ENCODE measurements at regions not wholly inside any gene's neighbourhood (a gene's known extent, or its start where the extent isn't known, plus 50 kb on each side); places are given as distances from the start of the nearest gene placed in this dataset.

DNA sequence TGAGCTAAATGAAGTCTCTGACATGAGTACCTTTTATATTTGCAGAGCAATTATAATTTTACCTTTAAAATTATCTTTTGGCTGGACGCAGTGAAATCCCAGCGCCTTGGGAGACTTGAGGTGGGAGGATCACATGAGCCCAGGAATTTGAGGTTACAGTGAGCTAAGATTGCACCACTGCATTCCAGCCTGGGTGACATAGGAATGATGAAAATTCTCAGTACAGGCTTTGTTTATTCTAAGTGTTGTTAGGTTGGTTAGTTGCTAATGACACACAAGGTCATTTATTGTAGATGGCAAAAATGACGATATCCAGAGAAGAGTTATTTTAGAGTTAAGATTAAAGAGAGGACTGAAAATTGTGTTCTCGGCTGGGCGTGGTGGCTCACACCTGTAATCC, 87.6 kb downstream of the XRCC2 start:
- TF ChIP-seq SPI1 (IDR thresholded peaks at IDR 0.05; ENCODE audit: borderline replicate concordance, low read depth) = no peak
- Histone ChIP-seq H3K4me3 (replicated peaks; ENCODE audit: insufficient read depth, low read length) (no peak overlapping the region), H3K27ac (replicated peaks) (no peak overlapping the region), H3K27me3 (ENCODE audit: insufficient read depth, poor library complexity, severe bottlenecking) (no peaks in the 10 kb centered on the region)
- no peak for DNase-seq (ENCODE audit: low read depth in 1 of 2, low spot score in 1 of 2)

- no peaks in the 10 kb centered on the region for H3K27me3 ChIP-seq (ENCODE audit: insufficient read depth, poor library complexity, severe bottlenecking)
- DNase-seq (ENCODE audit: low read depth in 1 of 2, low spot score in 1 of 2) = no peak
- TF ChIP-seq GABPA (IDR thresholded peaks at IDR 0.05; ENCODE audit: low read depth) (no peak), SPI1 (IDR thresholded peaks at IDR 0.05; ENCODE audit: borderline replicate concordance, low read depth) (no peak), POLR2AphosphoS5 (IDR thresholded peaks at IDR 0.05; ENCODE audit: low read depth) (no peak), CTCF (IDR thresholded peaks at IDR 0.05; ENCODE audit: insufficient read depth, low read length) (no peak)
- TF ChIP-seq, protein P1, sequence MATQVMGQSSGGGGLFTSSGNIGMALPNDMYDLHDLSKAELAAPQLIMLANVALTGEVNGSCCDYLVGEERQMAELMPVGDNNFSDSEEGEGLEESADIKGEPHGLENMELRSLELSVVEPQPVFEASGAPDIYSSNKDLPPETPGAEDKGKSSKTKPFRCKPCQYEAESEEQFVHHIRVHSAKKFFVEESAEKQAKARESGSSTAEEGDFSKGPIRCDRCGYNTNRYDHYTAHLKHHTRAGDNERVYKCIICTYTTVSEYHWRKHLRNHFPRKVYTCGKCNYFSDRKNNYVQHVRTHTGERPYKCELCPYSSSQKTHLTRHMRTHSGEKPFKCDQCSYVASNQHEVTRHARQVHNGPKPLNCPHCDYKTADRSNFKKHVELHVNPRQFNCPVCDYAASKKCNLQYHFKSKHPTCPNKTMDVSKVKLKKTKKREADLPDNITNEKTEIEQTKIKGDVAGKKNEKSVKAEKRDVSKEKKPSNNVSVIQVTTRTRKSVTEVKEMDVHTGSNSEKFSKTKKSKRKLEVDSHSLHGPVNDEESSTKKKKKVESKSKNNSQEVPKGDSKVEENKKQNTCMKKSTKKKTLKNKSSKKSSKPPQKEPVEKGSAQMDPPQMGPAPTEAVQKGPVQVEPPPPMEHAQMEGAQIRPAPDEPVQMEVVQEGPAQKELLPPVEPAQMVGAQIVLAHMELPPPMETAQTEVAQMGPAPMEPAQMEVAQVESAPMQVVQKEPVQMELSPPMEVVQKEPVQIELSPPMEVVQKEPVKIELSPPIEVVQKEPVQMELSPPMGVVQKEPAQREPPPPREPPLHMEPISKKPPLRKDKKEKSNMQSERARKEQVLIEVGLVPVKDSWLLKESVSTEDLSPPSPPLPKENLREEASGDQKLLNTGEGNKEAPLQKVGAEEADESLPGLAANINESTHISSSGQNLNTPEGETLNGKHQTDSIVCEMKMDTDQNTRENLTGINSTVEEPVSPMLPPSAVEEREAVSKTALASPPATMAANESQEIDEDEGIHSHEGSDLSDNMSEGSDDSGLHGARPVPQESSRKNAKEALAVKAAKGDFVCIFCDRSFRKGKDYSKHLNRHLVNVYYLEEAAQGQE (IDR thresholded peaks at IDR 0.05; ENCODE audit: insufficient replicate concordance, low read depth) = no peak
- H3K27ac ChIP-seq (replicated peaks) = no peak overlapping the region
- H3K4me3 ChIP-seq (replicated peaks; ENCODE audit: insufficient read depth, low read length) = no peak overlapping the region
These were observed 88.6 kb downstream of the XRCC2 start for GRCh38 chr7:152587366-152587765.

GRCh38 chr7:152583006-152583405, 92.9 kb downstream of the XRCC2 start:
- Histone ChIP-seq H3K4me3 (replicated peaks; ENCODE audit: insufficient read depth, low read length) (no peak overlapping the region), H3K27me3 (ENCODE audit: insufficient read depth, poor library complexity, severe bottlenecking) (no peaks in the 10 kb centered on the region), H3K27ac (replicated peaks) (no peak overlapping the region)
- no peak for TF ChIP-seq GABPA (IDR thresholded peaks at IDR 0.05; ENCODE audit: low read depth)
- TF ChIP-seq CTCF (IDR thresholded peaks at IDR 0.05; ENCODE audit: insufficient read depth, low read length) = no peak
- TF ChIP-seq, protein P1 (IDR thresholded peaks at IDR 0.05; ENCODE audit: insufficient replicate concordance, low read depth) = no peak
- no peak for TF ChIP-seq SPI1 (IDR thresholded peaks at IDR 0.05; ENCODE audit: borderline replicate concordance, low read depth)
- no peak for TF ChIP-seq POLR2AphosphoS5 (IDR thresholded peaks at IDR 0.05; ENCODE audit: low read depth)
- DNase-seq (ENCODE audit: low read depth in 1 of 2, low spot score in 1 of 2) = no peak

- DNase-seq (ENCODE audit: low read depth in 1 of 2, low spot score in 1 of 2) = no peak
- no peak overlapping the region for H3K4me3 ChIP-seq (replicated peaks; ENCODE audit: insufficient read depth, low read length)
- TF ChIP-seq CTCF (IDR thresholded peaks at IDR 0.05; ENCODE audit: insufficient read depth, low read length) (no peak), GABPA (IDR thresholded peaks at IDR 0.05; ENCODE audit: low read depth) (no peak), SPI1 (IDR thresholded peaks at IDR 0.05; ENCODE audit: borderline replicate concordance, low read depth) (no peak), POLR2AphosphoS5 (IDR thresholded peaks at IDR 0.05; ENCODE audit: low read depth) (no peak)
- TF ChIP-seq, protein P1 (IDR thresholded peaks at IDR 0.05; ENCODE audit: insufficient replicate concordance, low read depth) = no peak
These were observed 96.9 kb downstream of the XRCC2 start for GRCh38 chr7:152579070-152579469.

More at GRCh38 chr7:152579070-152579469, 96.9 kb downstream of the XRCC2 start:
- Histone ChIP-seq H3K27ac (replicated peaks) (no peak overlapping the region), H3K27me3 (ENCODE audit: insufficient read depth, poor library complexity, severe bottlenecking) (no peaks in the 10 kb centered on the region)
